A673 (cell line): ENCODE measurements at regions not wholly inside any gene's neighbourhood (a gene's known extent, or its start where the extent isn't known, plus 50 kb on each side); places are given as distances from the start of the nearest gene placed in this dataset.
A peak's percentile ranks its signal among the peaks of the same experiment; 100 is the strongest.
"Not testable (repeated sequence)": the region's sequence is repeated elsewhere in the genome, so short reads cannot be mapped to it uniquely, and the experiment has no call there.

Experiments used
- BruUV-seq: library from RNA; stranded (reverse); fragments of 400-500 nt; replicated peaks from 2 replicates; lab custom pipeline; 2021; lab: Mats Ljungman, UMichigan
- CTCF ChIA-PET: fragments of 300-600 bp; sonication (Branson Sonifier 250); formaldehyde crosslinking; loops from one replicate; lab custom pipeline; 2022; ENCODE audit warnings: antibody characterized with exemption; lab: Charles Lee
- POLR2A ChIA-PET: fragments of 300-600 bp; sonication (Branson Sonifier 250); formaldehyde crosslinking; loops from one replicate; lab custom pipeline; 2022; ENCODE audit warnings: antibody characterized with exemption; ENCODE audit not compliant: low non-redundant PET; lab: Charles Lee
- DNase-seq: peaks from one replicate; pipeline ENCODE4 v3.0.0-alpha.2; 2015; ENCODE audit warnings: low spot score
- H3K27ac ChIP-seq: fragments of 200-600 bp; sonication (generic); 2 replicates; pipeline ENCODE4 v1.5.1; 2016; ENCODE audit warnings: mixed run types, low read depth, mild to moderate bottlenecking, mixed read lengths, antibody characterized with exemption, low read length; ENCODE audit not compliant: poor library complexity, severe bottlenecking
- H3K27me3 ChIP-seq: fragments of 200-600 bp; sonication (generic); replicated peaks from 2 replicates; pipeline ENCODE4 v1.6.1; 2017; ENCODE audit warnings: mixed run types, low read depth, mild to moderate bottlenecking, mixed read lengths, antibody characterized with exemption, low read length; ENCODE audit not compliant: insufficient read depth, poor library complexity
- H3K36me3 ChIP-seq: fragments of 200-600 bp; sonication (generic); 2 replicates; pipeline ENCODE4 v1.6.1; 2016; ENCODE audit warnings: mixed run types, mild to moderate bottlenecking, mixed read lengths, antibody characterized with exemption, low read length; ENCODE audit not compliant: insufficient read depth, poor library complexity, severe bottlenecking
- H3K4me1 ChIP-seq: fragments of 200-600 bp; sonication (generic); 2 replicates; pipeline ENCODE4 v1.6.1; 2017; ENCODE audit warnings: mixed run types, mild to moderate bottlenecking, mixed read lengths, antibody characterized with exemption, low read length; ENCODE audit not compliant: insufficient read depth, poor library complexity, severe bottlenecking
- H3K4me3 ChIP-seq: fragments of 200-600 bp; sonication (generic); 2 replicates; pipeline ENCODE4 v1.5.1; 2016; ENCODE audit warnings: low read depth, mixed run types, mild to moderate bottlenecking, mixed read lengths, low read length; ENCODE audit not compliant: poor library complexity, severe bottlenecking
- H3K9me3 ChIP-seq: fragments of 200-600 bp; sonication (generic); 2 replicates; pipeline ENCODE4 v1.6.1; 2016; ENCODE audit warnings: mixed run types, low read depth, mild to moderate bottlenecking, mixed read lengths, antibody characterized with exemption, low read length; ENCODE audit not compliant: poor library complexity, severe bottlenecking
- CTCF ChIP-seq: fragments of 300-800, 200-600 bp; sonication (generic); conservative IDR thresholded peaks from 2 replicates; pipeline ENCODE4 v1.5.1; 2017; ENCODE audit warnings: low read depth, mild to moderate bottlenecking, antibody characterized with exemption, low read length, moderate library complexity, mixed read lengths
- EZH2 ChIP-seq: fragments of 200-600 bp; sonication (generic); IDR thresholded peaks from 2 replicates; pipeline ENCODE4 v1.6.1; 2017; ENCODE audit warnings: borderline replicate concordance, low read depth, mild to moderate bottlenecking, mixed read lengths, antibody characterized with exemption, low read length; ENCODE audit not compliant: poor library complexity, severe bottlenecking
- intact Hi-C: fragments of 100-400 bp; cut with micrococcal nuclease; formaldehyde crosslinking; loops from one replicate; pipeline ENCODE4 v1.10.0; 2022; ENCODE audit not compliant: unreplicated experiment

- BruUV-seq = no TSS peak
- H3K36me3 ChIP-seq = no peaks in the 10 kb centered on the region
- intact Hi-C loops = loop anchor here (5.0 kb wide), 1 partner anchor 719 kb away; the partner anchor contains the start of gene TGFB2
- DNase-seq = no peak
- H3K27ac ChIP-seq = no peak overlapping the region
- POLR2A ChIA-PET = no interaction called here
- CTCF ChIA-PET = no interaction called here
- H3K27me3 ChIP-seq = peaks cover 25% of the 10 kb centered on the region
- no peaks in the 10 kb centered on the region for H3K4me1 ChIP-seq
- H3K9me3 ChIP-seq = no peaks in the 10 kb centered on the region
- no peak for TF ChIP-seq CTCF
- no peak for TF ChIP-seq EZH2
- no peak overlapping the region for H3K4me3 ChIP-seq
These were observed 107.6 kb upstream of the LYPLAL1 start for GRCh38 chr1:219066098-219066497.

GRCh38 chr1:219066631-219067349 is 106.9 kb upstream of the LYPLAL1 start:
- Histone ChIP-seq H3K4me3 (no peak overlapping the region), H3K27ac (no peak overlapping the region), H3K9me3 (no peaks in the 10 kb centered on the region), H3K36me3 (no peaks in the 10 kb centered on the region), H3K4me1 (no peaks in the 10 kb centered on the region), H3K27me3 (peaks cover 21% of the 10 kb centered on the region)
- TF ChIP-seq CTCF (peak; percentile 56), EZH2 (no peak)
- DNase-seq = peak; percentile 25
- BruUV-seq = no TSS peak
- ChIA-PET CTCF (interaction anchor here (1.0 kb wide), 1 partner anchor 728 kb away, joined by 6 read pairs; no protein-coding TSS in a partner anchor), POLR2A (no interaction called here)
- intact Hi-C loops = loop anchor here (5.0 kb wide), 1 partner anchor 719 kb away; the partner anchor contains the start of gene TGFB2

GRCh38 chr1:219067350-219067712 is 106.3 kb upstream of the LYPLAL1 start:
- Histone ChIP-seq H3K4me3 (no peak overlapping the region), H3K4me1 (no peaks in the 10 kb centered on the region), H3K27ac (no peak overlapping the region), H3K27me3 (peaks cover 18% of the 10 kb centered on the region), H3K36me3 (no peaks in the 10 kb centered on the region), H3K9me3 (no peaks in the 10 kb centered on the region)
- CTCF ChIA-PET = interaction anchor here (1.0 kb wide), 1 partner anchor 728 kb away, joined by 6 read pairs; no protein-coding TSS in a partner anchor
- intact Hi-C loops = loop anchor here (5.0 kb wide), 1 partner anchor 720 kb away; the partner anchor contains the start of gene TGFB2
- TF ChIP-seq EZH2 (no peak), CTCF (no peak)
- no peak for DNase-seq
- POLR2A ChIA-PET = no interaction called here
- BruUV-seq = no TSS peak

GRCh38 chr1:219070395-219070794 is 103.3 kb upstream of the LYPLAL1 start:
- H3K27me3 ChIP-seq, H3K4me3 ChIP-seq, H3K27ac ChIP-seq, intact Hi-C loops, BruUV-seq, H3K9me3 ChIP-seq, H3K4me1 ChIP-seq, DNase-seq, POLR2A ChIA-PET, CTCF ChIA-PET, H3K36me3 ChIP-seq: not testable (repeated sequence)
